Glutamatergic neuron (in vitro differentiated cells): ENCODE measurements at regions not wholly inside any gene's neighbourhood (a gene's known extent, or its start where the extent isn't known, plus 50 kb on each side); places are given as distances from the start of the nearest gene placed in this dataset.

ENCODE experiments used
- DNase-seq: peaks from one replicate; pipeline ENCODE4 v3.0.0; 2022
- H3K27ac Mint-ChIP-seq: one replicate; pipeline ENCODE4 v1.8.0; 2020; ENCODE audit warnings: mild to moderate bottlenecking, mixed read lengths, inconsistent platforms; ENCODE audit not compliant: unreplicated experiment
- H3K27me3 Mint-ChIP-seq: one replicate; pipeline ENCODE4 v1.8.0; 2020; ENCODE audit warnings: mild to moderate bottlenecking, moderate library complexity, mixed read lengths, inconsistent platforms; ENCODE audit not compliant: unreplicated experiment
- H3K36me3 Mint-ChIP-seq: one replicate; pipeline ENCODE4 v1.8.0; 2020; ENCODE audit warnings: mild to moderate bottlenecking, mixed read lengths, inconsistent platforms; ENCODE audit not compliant: unreplicated experiment
- H3K4me1 Mint-ChIP-seq: one replicate; pipeline ENCODE4 v1.8.0; 2020; ENCODE audit warnings: mild to moderate bottlenecking, low read depth, mixed read lengths, inconsistent platforms; ENCODE audit not compliant: unreplicated experiment
- H3K4me3 Mint-ChIP-seq: one replicate; pipeline ENCODE4 v1.8.0; 2020; ENCODE audit warnings: mild to moderate bottlenecking, mixed read lengths, inconsistent platforms; ENCODE audit not compliant: unreplicated experiment
- H3K9me3 Mint-ChIP-seq: one replicate; pipeline ENCODE4 v1.8.0; 2020; ENCODE audit warnings: mild to moderate bottlenecking, moderate library complexity, mixed read lengths, inconsistent platforms; ENCODE audit not compliant: unreplicated experiment
- TF ChIP-seq, protein P1 (sequence below): fragments of 200-600 bp; sonication (generic); IDR thresholded peaks from one replicate; pipeline ENCODE4 v1.5.0; 2021; ENCODE audit not compliant: partially characterized antibody, unreplicated experiment

DNA sequence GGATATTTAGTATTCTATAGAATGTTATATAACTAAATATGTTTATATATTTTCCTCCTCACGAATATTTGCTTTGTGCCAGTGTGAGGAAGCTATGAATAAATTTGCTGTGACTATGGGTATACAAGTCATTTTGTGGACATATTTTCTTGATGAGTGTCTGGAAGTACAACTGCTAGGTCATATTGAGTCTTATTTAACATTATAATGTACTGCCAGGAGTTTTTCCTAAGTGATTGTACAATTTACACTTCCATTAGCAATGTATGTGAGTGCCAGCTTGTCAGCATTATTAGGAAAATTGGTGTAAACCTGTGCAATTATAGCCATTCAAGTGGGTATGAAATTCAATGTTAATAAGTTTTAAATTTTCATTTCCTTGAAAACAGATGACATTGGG lies 1328.9 kb upstream of the TMEFF2 start:
- no peak overlapping the region for H3K27ac Mint-ChIP-seq
- TF ChIP-seq, protein P1, sequence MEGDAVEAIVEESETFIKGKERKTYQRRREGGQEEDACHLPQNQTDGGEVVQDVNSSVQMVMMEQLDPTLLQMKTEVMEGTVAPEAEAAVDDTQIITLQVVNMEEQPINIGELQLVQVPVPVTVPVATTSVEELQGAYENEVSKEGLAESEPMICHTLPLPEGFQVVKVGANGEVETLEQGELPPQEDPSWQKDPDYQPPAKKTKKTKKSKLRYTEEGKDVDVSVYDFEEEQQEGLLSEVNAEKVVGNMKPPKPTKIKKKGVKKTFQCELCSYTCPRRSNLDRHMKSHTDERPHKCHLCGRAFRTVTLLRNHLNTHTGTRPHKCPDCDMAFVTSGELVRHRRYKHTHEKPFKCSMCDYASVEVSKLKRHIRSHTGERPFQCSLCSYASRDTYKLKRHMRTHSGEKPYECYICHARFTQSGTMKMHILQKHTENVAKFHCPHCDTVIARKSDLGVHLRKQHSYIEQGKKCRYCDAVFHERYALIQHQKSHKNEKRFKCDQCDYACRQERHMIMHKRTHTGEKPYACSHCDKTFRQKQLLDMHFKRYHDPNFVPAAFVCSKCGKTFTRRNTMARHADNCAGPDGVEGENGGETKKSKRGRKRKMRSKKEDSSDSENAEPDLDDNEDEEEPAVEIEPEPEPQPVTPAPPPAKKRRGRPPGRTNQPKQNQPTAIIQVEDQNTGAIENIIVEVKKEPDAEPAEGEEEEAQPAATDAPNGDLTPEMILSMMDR, result no peak
- H3K27me3 Mint-ChIP-seq, result no peaks in the 10 kb centered on the region
- H3K4me3 Mint-ChIP-seq, result no peak overlapping the region
- H3K4me1 Mint-ChIP-seq, result no peaks in the 10 kb centered on the region
- no peaks in the 10 kb centered on the region for H3K9me3 Mint-ChIP-seq
- no peaks in the 10 kb centered on the region for H3K36me3 Mint-ChIP-seq
- no peak for DNase-seq

DNA sequence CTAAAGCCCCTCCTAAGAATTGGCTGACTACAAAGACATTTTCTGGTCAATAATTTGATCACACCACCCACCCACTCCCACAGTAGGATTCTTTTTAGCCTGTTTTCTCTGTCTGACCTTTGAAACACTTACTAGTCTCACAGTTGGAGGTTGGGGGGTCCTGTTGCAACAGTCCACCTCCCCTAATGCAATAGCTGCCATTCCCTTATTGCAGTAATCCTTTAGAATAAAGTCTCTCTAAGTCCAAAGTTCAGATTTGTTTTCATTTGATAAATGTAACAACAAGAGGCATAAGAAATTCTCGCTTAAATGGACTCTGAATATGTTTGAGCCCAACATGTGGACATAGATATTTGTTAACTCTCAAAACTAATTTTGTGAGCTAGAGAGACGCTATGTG lies 1326.8 kb upstream of the TMEFF2 start:
- Mint-ChIP-seq H3K27me3 (no peaks in the 10 kb centered on the region), H3K36me3 (no peaks in the 10 kb centered on the region), H3K27ac (no peak overlapping the region), H3K4me3 (no peak overlapping the region), H3K9me3 (no peaks in the 10 kb centered on the region), H3K4me1 (no peaks in the 10 kb centered on the region)
- DNase-seq, result no peak
- TF ChIP-seq, protein P1, result no peak

DNA sequence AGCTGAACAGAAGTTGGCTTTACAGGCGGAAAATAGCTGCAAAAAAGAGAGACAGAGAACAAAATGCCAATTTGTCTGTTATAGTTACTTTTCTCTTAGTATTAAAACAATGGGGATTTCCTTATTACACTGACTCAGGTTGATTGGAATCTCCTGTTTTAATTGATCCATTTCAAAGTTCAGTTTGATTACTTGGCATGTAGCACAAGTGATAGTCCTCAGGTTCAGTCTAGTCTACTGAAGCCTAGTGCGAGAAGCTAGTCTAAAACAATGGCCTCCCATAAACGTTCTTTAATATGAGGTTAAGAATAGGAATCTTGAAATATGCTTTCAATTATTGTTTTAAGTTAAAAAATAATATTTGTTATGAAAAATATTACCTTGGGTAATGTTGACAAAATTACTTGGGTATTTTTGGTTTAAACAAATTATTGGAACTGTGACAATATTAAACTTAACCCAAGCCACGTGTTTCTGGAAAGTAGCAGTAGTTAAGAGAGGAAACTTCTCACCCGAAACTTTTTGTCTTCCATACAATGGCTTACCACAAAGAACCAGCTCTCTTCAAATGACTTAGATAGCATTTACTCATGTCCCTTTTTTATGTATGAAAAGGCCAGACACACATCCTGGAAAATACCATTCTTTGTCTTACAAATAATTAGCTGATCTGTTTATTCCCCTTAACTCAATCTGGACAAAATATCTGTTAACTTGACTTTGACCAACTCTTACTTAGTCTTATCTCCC lies 1326.2 kb upstream of the TMEFF2 start:
- Mint-ChIP-seq H3K9me3 (no peaks in the 10 kb centered on the region), H3K4me3 (no peak overlapping the region), H3K36me3 (no peaks in the 10 kb centered on the region), H3K27ac (no peak overlapping the region), H3K4me1 (no peaks in the 10 kb centered on the region), H3K27me3 (no peaks in the 10 kb centered on the region)
- TF ChIP-seq, protein P1, result no peak
- no peak for DNase-seq

DNA sequence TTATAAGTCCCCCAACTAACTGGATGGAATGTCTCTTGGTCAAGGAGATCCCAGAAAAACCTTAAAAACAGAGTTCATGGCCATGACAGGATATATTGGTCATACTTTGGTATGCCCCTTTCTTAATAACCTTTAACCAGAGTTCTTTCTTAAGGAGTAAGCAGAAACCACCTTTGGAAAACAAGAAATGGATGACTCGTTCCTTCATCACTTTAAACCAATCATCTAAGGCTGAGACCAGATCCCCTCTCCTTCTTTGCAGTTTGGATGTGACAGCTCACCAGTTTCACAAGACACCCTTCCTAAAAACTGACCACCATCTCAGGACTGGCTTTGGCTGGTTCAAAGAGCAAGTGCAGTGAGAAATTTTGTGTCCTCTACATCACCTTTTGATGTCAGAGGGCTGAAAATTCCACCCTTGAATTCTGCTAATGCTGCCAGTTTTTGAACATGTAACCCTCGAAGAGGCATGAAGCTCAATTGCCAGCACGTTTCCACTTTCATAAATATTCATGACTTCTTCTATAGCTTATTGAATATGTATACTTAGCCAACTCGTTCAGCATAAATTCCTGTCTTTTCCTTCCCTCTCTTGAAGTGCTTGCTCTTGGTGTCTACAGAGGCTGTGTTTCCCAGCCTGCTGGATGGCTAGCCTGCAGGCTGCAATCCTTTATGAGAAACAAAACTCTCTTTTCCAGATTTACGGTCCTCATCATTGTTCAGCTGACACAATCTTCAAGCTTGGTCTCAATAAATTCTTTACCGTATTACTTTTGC lies 1323.5 kb upstream of the TMEFF2 start:
- no peaks in the 10 kb centered on the region for H3K27me3 Mint-ChIP-seq
- DNase-seq, result no peak
- H3K36me3 Mint-ChIP-seq, result no peaks in the 10 kb centered on the region
- H3K27ac Mint-ChIP-seq, result no peak overlapping the region
- H3K9me3 Mint-ChIP-seq, result no peaks in the 10 kb centered on the region
- no peak overlapping the region for H3K4me3 Mint-ChIP-seq
- no peaks in the 10 kb centered on the region for H3K4me1 Mint-ChIP-seq
- TF ChIP-seq, protein P1, result no peak

DNA sequence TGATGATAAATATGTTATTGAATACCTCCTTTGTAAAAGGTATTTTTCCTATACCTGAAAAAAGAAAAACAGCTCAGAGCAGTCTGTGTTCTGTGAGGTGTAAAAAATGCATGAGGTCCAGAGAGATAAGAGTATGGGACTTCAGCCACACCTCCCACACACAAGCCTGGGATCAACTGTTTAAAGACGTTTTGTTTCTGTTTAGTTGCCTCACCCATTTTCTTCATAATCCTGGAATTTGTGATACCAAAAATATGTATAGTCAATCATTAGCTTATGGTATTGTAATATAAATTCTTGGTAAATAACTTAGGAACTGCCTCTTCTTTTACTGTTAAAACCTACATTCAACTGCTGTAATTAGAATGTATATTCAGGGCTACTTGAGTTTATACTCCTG lies 1322.9 kb upstream of the TMEFF2 start:
- no peaks in the 10 kb centered on the region for H3K27me3 Mint-ChIP-seq
- H3K4me1 Mint-ChIP-seq, result no peaks in the 10 kb centered on the region
- H3K4me3 Mint-ChIP-seq, result no peak overlapping the region
- no peak overlapping the region for H3K27ac Mint-ChIP-seq
- TF ChIP-seq, protein P1, result no peak
- H3K36me3 Mint-ChIP-seq, result no peaks in the 10 kb centered on the region
- DNase-seq, result no peak
- no peaks in the 10 kb centered on the region for H3K9me3 Mint-ChIP-seq
